Islet of Langerhans (tissue), 1 donor: ENCODE measurements at regions not wholly inside any gene's neighbourhood (a gene's known extent, or its start where the extent isn't known, plus 50 kb on each side); places are given as distances from the start of the nearest gene placed in this dataset.

Experiments
- FAIRE-seq: peaks from one replicate; lab custom pipeline; 2011; peaks lifted over from hg19 to GRCh38; lab: Jason Lieb, UNC

DNA sequence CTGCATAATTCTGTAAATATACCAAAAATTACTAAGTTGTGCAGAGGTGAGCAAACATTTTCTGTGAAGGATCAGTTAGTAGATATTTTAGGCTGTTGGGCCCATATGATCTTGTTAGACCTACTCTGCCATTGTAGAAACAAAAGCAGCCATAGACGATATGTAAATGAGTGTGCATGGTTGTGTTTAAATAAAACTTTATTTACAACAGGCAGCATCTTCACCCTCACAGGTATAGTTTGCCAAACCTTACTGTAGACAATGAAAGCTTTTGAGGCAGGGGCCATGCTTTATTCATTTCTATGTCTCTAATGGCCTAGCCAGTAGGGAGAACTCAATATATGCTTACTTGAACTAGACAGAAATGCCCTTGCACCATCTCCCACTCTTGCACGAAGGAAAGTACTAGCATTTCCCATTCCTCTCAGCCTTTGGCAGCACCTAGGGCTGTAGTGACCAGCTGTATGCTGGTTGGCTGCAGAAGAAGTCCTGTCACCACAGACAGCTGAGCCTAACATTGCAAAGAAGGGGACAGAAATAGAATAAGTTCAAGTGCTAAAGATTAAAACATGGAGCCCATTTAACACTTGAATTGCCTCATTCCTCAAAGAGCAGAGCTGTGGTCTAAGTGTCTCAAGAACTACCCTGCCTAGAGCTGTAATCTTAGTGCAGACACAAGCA, 305.1 kb upstream of the MGAT5 start:
- FAIRE-seq: no peak

GRCh38 chr2:133949595-133949994, 304.3 kb upstream of the MGAT5 start:
- no peak for FAIRE-seq

DNA sequence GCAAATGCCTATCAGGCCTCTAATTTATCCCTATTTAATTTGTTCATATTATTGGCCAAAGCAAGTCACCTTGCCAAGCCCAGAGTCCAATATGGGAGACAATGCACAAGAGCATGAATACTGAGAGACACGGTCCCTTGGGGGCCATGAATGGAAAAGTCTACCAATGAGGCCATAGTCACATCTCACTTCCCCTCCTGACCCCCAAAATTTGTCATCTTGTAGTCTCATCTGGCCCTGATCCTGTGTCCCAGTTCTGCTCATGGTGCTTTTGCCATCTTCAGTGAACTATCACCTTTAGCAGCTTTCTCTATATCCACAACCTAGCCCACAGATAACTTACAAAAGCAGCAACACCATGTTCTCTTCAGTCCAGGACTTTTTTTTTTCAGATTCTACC, 302.7 kb upstream of the MGAT5 start:
- FAIRE-seq: no peak

DNA sequence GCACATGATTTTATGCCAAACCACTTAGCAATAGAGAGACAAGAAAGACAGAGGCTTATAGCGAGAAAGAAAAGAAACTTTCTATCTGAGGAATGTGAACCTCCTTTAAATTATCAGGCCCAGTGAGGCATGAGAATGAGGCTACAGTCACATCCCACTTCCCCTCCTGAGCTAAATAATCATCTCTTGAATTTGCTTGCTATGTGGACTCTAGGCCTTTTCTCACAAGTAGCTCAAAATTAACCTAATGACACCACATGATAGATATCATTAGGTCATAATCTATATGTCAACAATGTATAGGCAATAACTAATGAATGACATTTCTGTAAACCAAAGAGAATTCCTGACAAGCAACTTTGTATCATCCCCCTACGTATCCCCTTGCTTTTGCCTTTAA, 301.5 kb upstream of the MGAT5 start:
- no peak for FAIRE-seq

DNA sequence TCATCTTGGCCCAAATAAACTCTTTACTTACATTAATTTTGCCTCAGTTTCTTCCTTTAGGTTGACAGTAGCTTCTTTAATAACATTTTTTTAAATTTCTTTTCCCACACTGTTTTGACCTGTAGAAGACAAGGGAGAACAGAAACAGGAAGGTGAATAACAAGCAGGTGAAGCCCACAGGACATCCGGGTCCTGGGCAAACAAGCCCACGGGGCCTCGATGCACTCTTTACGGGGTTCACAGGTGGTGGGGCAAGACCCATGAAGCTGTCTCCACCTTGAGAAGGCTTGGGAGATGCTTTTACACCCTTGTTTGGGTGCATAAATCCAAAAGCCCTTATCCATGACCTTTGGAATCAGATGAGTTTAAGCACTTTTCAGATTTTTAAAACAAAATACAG, 301.0 kb upstream of the MGAT5 start:
- FAIRE-seq: no peak

GRCh38 chr2:133953524-133953923, 300.3 kb upstream of the MGAT5 start:
- no peak for FAIRE-seq

DNA sequence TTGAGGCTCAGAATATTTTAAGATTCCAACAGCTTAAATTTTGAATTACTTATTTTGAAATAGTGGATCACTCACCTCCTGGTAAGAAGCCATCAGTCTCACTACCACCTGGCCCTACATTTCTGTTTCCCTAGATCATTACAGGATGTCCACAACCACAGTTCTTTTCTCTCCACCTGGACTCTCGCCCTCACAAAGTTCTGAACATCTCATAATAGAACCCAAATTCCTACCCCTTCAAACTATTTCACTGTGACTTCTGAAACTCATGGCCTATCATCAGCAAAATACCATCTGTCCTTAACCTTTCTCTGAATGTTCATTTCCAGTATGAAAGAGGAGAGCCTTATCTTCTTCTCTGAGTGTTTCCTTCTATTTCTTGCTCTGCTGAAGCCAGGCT, 299.2 kb upstream of the MGAT5 start:
- no peak for FAIRE-seq

DNA sequence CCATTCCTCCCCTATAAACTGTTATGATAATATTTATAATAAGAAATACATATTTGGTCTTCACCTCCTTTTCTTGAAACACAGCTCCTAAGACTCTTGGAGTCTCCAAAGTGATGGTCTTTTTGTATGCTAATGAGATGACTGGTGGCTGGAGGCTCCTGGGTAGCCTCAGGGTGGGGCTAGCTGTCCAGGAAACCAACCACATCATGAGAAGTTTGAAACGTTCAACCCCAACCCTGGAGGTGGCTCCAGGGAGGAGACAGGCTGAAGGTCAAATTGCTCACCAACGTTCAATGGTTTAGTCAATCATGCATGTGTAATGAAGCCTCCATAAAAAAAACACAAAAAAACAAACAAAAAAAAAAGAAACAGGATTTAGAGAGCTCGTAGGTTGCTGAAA, 298.7 kb upstream of the MGAT5 start:
- FAIRE-seq: no peak

DNA sequence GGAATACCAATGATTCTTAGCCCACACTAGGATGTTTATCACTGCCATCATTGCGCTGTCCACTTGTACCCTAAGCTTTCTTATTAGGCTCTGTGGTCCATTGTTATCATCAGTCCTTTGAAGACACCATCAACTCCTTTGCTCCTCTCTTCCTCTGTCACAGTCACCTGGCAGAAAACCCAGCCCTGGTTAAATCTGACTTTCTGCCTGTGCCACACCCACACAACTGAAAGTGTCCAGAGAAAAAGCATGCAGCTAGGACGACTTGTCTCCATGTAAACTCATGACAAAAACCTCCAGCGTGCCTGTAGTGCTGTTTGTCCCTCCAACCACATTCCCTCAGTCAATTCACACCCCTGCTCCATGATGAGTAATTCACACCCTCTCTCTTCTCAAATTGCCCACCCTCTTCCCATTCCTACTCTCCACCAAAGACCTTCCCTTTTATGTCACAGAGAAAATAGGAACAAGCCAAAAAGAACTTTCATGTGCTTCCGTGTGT, 297.4 kb upstream of the MGAT5 start:
- no peak for FAIRE-seq

DNA sequence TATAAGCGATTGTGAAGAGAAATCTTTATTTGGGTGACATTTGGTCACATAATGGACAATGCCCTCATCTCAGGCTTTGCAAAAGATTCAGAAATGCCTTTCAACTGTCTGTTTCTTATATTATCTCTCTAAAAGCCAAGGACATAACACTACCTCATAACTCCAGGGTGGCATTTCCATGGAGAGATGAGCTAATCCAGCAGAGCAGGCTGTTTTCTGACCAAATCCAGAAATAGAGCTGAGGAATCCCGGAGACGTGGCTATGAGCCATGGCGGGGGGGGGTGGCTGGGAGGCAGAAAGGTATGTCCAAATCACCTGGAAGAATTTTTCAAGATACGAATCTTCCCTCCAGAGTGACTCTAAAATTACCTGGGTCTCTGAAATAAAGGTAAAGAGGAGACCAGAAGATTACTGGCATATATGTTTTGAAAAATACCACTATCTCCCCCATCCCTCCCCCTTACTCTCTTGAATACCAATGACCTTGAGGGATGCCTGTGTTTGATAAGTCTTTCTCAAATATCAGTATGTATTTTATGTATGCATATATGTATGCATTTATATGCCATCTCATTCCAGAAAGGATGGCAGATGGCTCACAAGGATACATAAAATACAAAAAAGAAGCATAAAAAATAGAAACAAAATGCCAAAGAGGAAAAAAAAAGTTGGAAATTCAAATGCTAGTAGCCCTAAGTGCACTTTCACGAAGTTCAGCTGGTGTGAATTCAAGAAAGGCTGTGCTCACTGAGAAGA, 296.0 kb upstream of the MGAT5 start:
- no peak for FAIRE-seq

- no peak for FAIRE-seq
Observed at GRCh38 chr2:133959066-133959465, 294.8 kb upstream of the MGAT5 start.

GRCh38 chr2:133966720-133967304, 287.1 kb upstream of the MGAT5 start:
- FAIRE-seq: no peak

- no peak for FAIRE-seq
Observed at GRCh38 chr2:133967326-133967725, 286.5 kb upstream of the MGAT5 start.

GRCh38 chr2:133968446-133968845, 285.4 kb upstream of the MGAT5 start:
- FAIRE-seq: no peak

DNA sequence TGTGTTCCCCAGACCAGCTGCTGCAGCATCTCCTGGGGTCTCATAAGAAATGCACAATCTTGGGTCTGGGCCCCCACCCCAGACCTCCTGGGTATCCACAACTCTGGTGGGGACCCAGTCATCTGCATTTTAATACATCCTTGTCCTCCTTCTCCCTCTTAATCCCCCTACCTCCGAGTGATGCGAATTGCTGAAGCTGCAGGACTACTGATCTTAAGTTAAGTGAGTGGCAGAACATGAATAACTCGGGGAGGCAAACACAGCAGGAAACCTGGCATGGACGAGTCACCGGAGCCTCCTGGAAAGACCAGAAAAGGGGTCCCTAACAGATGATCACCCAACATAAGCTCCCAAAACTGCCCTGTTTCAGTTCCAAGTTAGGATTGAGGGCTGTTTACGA, 283.2 kb upstream of the MGAT5 start:
- no peak for FAIRE-seq

- FAIRE-seq: no peak
Observed at GRCh38 chr2:133972297-133972696, 281.6 kb upstream of the MGAT5 start.

- no peak for FAIRE-seq
Observed at GRCh38 chr2:133972786-133973185, 281.1 kb upstream of the MGAT5 start.

DNA sequence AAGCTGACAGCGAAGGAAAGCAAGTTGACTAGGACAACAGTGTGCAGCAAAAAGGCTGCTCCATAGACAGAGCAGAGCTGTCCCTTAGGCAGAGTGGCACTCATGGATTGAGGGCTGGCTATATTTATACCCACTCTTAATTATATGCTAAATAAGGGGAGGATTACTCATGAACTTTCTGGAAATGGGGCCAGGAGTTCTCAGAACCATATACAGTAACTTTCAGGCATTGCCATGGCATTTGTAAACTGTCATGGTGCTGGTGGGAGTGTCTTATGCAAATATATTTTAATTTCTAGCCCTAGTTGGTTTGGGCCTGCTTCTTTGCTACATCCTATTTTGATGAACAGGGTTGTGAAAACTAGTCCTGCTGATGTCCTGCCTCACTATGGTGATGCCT, 279.5 kb upstream of the MGAT5 start:
- FAIRE-seq: no peak

GRCh38 chr2:133975135-133975534, 278.7 kb upstream of the MGAT5 start:
- no peak for FAIRE-seq

DNA sequence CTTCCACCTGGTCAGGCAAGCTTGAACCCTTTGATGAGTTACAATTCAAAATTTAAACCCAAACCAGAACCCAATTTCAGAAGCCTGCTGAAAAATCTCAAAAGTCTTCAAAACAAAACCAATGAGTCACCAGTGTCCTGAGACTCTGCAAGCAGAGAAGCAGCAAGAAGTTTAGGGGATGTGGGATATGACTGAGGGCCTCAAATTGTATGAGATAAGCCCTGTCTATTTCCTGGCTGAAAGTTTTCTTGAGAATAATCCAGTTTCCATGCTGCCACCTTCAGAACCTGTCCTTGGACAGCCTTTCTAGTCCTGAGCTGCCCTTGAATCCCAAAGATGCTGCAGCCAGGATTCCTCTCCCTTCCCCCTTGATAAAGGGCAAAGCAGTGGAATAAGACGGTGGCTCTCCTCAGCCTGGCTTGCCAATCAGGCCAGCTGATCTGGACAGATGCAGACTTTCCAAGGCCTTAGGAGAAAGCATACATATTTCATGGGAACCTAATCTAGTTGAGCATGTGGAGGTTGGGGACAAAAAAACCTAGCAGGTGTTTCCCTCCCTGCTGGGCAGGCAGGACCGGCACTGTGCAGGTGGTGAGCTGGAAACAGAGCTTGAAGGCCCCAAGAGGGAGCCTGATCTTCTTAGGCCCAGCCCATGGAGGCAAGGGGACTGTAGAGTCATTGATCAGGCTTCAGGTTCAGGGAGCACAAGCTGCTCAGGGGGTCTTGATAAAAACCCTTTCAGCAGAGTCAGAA, 278.0 kb upstream of the MGAT5 start:
- no peak for FAIRE-seq

- FAIRE-seq: no peak
Observed at GRCh38 chr2:133976659-133977058, 277.2 kb upstream of the MGAT5 start.

- FAIRE-seq: no peak
Observed at GRCh38 chr2:133977405-133977804, 276.5 kb upstream of the MGAT5 start.

DNA sequence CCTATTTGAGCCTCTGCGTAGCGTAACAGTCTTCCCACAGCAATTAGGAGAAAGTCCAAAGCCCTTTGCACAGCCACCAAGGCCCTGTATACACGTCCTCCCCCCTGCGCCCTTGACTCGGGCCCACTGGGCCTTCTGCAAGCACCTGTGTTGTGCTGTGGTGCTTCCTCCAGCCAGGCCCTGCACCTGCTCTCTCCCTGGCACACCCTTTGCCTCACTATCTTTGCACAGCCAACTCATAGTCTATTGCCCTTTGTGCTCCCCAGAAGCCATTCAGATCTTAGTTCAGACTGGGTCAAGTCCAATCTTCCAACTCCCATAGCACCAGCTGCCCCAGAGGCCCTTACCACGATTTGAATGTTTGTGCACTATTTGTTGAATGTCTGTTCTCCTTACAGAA, 271.6 kb upstream of the MGAT5 start:
- no peak for FAIRE-seq
